ENCODE measurements at regions not wholly inside any gene's neighbourhood (a gene's known extent, or its start where the extent isn't known, plus 50 kb on each side); places are given as distances from the start of the nearest gene placed in this dataset.

GRCh38 chrX:6372981-6373380 is 144.3 kb upstream of the NLGN4X start:
- no peak overlapping the region for H3K4me3 ChIP-seq (ENCODE audit: low read depth, low read length)
- no peaks in the 10 kb centered on the region for H3K27me3 ChIP-seq (ENCODE audit: control insufficient read depth, insufficient read depth, low read length)
- TF ChIP-seq CTCF (IDR thresholded peaks at IDR 0.05; ENCODE audit: low read depth, low read length), result no peak
- no peak for DNase-seq (ENCODE audit: low read depth, low spot score)
- ChIA-PET POLR2A (no interaction called here), CTCF (no interaction called here)
- no peaks in the 10 kb centered on the region; the same call in 1 of the 2 replicates for H3K9me3 ChIP-seq (ENCODE audit: control insufficient read depth, insufficient read depth, low read length)
- H3K27ac ChIP-seq (ENCODE audit: low read depth, low read length), result no peak overlapping the region

GRCh38 chrX:6371353-6371752 is 142.7 kb upstream of the NLGN4X start:
- ChIA-PET POLR2A (no interaction called here), CTCF (no interaction called here)
- no peak overlapping the region for H3K27ac ChIP-seq (ENCODE audit: low read depth, low read length)

DNA sequence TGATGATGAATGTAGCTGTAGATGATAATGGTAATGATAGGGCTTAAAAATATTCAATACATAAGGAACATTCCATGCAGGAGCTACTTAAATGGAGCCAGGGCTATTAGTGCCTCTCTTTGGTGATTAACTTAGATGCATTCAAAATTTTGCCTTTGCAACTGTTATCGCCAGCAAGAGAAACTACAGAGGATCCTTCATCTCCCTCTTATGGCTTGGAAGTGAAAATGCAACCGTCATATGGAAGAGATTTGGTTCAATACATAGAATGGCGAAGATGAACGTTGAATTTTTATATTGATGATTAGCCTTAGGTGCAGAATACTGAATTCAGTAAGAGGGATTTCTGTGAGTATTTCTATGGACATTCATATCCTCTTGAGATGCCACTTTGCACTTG is 134.5 kb upstream of the NLGN4X start:
- POLR2A ChIA-PET, result no interaction called here
- Histone ChIP-seq H3K4me3 (ENCODE audit: low read depth, low read length) (no peak overlapping the region), H3K27me3 (ENCODE audit: control insufficient read depth, insufficient read depth, low read length) (no peaks in the 10 kb centered on the region), H3K27ac (ENCODE audit: low read depth, low read length) (no peak overlapping the region), H3K9me3 (ENCODE audit: control insufficient read depth, insufficient read depth, low read length) (no peaks in the 10 kb centered on the region)
- no peak for TF ChIP-seq CTCF (IDR thresholded peaks at IDR 0.05; ENCODE audit: low read depth, low read length)
- CTCF ChIA-PET, result no interaction called here
- DNase-seq (ENCODE audit: low read depth, low spot score), result no peak

More at GRCh38 chrX:6371353-6371752, 142.7 kb upstream of the NLGN4X start:
- TF ChIP-seq CTCF (IDR thresholded peaks at IDR 0.05; ENCODE audit: low read depth, low read length), result no peak
- no peaks in the 10 kb centered on the region for H3K27me3 ChIP-seq (ENCODE audit: control insufficient read depth, insufficient read depth, low read length)
- no peak overlapping the region for H3K4me3 ChIP-seq (ENCODE audit: low read depth, low read length)
- H3K9me3 ChIP-seq (ENCODE audit: control insufficient read depth, insufficient read depth, low read length), result no peaks in the 10 kb centered on the region; the same call in 1 of the 2 replicates
- no peak for DNase-seq (ENCODE audit: low read depth, low spot score)

GRCh38 chrX:6325437-6325836 is 96.8 kb upstream of the NLGN4X start:
- POLR2A ChIA-PET, result no interaction called here
- no peaks in the 10 kb centered on the region for H3K27me3 ChIP-seq (ENCODE audit: control insufficient read depth, insufficient read depth, low read length)

GRCh38 chrX:6313356-6313755 is 84.7 kb upstream of the NLGN4X start:
- H3K27ac ChIP-seq (ENCODE audit: low read depth, low read length), result no peak overlapping the region
- ChIA-PET POLR2A (no interaction called here), CTCF (no interaction called here)
- no peak for DNase-seq (ENCODE audit: low read depth, low spot score)
- H3K4me3 ChIP-seq (ENCODE audit: low read depth, low read length), result no peak overlapping the region
- no peaks in the 10 kb centered on the region for H3K9me3 ChIP-seq (ENCODE audit: control insufficient read depth, insufficient read depth, low read length)
- H3K27me3 ChIP-seq (ENCODE audit: control insufficient read depth, insufficient read depth, low read length), result no peaks in the 10 kb centered on the region
- TF ChIP-seq CTCF (IDR thresholded peaks at IDR 0.05; ENCODE audit: low read depth, low read length), result no peak

More at GRCh38 chrX:6325437-6325836, 96.8 kb upstream of the NLGN4X start:
- no peak for DNase-seq (ENCODE audit: low read depth, low spot score)
- Histone ChIP-seq H3K27ac (ENCODE audit: low read depth, low read length) (no peak overlapping the region), H3K4me3 (ENCODE audit: low read depth, low read length) (no peak overlapping the region), H3K9me3 (ENCODE audit: control insufficient read depth, insufficient read depth, low read length) (no peaks in the 10 kb centered on the region; the same call in 1 of the 2 replicates)
- no peak for TF ChIP-seq CTCF (IDR thresholded peaks at IDR 0.05; ENCODE audit: low read depth, low read length)
- CTCF ChIA-PET, result no interaction called here
